ENCODE measurements at regions not wholly inside any gene's neighbourhood (a gene's known extent, or its start where the extent isn't known, plus 50 kb on each side); places are given as distances from the start of the nearest gene placed in this dataset.

- TF ChIP-seq, protein P1, sequence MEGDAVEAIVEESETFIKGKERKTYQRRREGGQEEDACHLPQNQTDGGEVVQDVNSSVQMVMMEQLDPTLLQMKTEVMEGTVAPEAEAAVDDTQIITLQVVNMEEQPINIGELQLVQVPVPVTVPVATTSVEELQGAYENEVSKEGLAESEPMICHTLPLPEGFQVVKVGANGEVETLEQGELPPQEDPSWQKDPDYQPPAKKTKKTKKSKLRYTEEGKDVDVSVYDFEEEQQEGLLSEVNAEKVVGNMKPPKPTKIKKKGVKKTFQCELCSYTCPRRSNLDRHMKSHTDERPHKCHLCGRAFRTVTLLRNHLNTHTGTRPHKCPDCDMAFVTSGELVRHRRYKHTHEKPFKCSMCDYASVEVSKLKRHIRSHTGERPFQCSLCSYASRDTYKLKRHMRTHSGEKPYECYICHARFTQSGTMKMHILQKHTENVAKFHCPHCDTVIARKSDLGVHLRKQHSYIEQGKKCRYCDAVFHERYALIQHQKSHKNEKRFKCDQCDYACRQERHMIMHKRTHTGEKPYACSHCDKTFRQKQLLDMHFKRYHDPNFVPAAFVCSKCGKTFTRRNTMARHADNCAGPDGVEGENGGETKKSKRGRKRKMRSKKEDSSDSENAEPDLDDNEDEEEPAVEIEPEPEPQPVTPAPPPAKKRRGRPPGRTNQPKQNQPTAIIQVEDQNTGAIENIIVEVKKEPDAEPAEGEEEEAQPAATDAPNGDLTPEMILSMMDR (IDR thresholded peaks at IDR 0.05 in 4 of 5, conservative IDR thresholded peaks at IDR 0.05 in 1 of 5): no peak
- peak; percentile 67 to 83 for TF ChIP-seq POLR2A (IDR thresholded peaks at IDR 0.05)
- Histone ChIP-seq H3K27me3 (no peaks in the 10 kb centered on the region), H3K4me3 (no peak overlapping the region), H3K9me3 (no peaks in the 10 kb centered on the region), H3K27ac (peak overlapping the region; percentile 90 to 100 (median 99)), H3K36me3 (no peaks in the 10 kb centered on the region), H3K4me1 (peaks cover 54 to 56% of the 10 kb centered on the region in 2 donors)
- ATAC-seq (peak; percentile 55 to 64), DNase-seq (peak; percentile 84 to 96)
- intact Hi-C loops (cut with DNase I; ENCODE audit: low total_unique reads): loop anchor here (2.0 to 5.0 kb wide), 2 partner anchors 82 to 234 kb away; no protein-coding TSS in a partner anchor
- in situ Hi-C loops (cut with MboI; ENCODE audit: low sequenced_read_pairs in 4 of 4): no loop called here
These were observed 134.2 kb downstream of the MRPL14 start for GRCh38 chr6:43992783-43993644.

GRCh38 chr6:43992126-43992663 lies 135.1 kb downstream of the MRPL14 start:
- in situ Hi-C loops (cut with MboI; ENCODE audit: low sequenced_read_pairs in 4 of 4): no loop called here
- Histone ChIP-seq H3K27me3 (no peaks in the 10 kb centered on the region), H3K36me3 (no peaks in the 10 kb centered on the region), H3K9me3 (no peaks in the 10 kb centered on the region), H3K4me1 (peaks cover 54 to 59% of the 10 kb centered on the region in 2 donors), H3K27ac (peak overlapping the region; percentile 90 to 100 (median 99)), H3K4me3 (no peak overlapping the region)
- no peak for DNase-seq
- no peak for ATAC-seq
- no peak for TF ChIP-seq POLR2A (IDR thresholded peaks at IDR 0.05)
- TF ChIP-seq, protein P1 (IDR thresholded peaks at IDR 0.05 in 4 of 5, conservative IDR thresholded peaks at IDR 0.05 in 1 of 5): no peak
- intact Hi-C loops (cut with DNase I; ENCODE audit: low total_unique reads): loop anchor here (2.0 to 5.0 kb wide), 2 partner anchors 83 to 235 kb away; no protein-coding TSS in a partner anchor

- intact Hi-C loops (cut with DNase I; ENCODE audit: low total_unique reads): loop anchor here (2.0 to 5.0 kb wide), 4 partner anchors 14 to 314 kb away; no protein-coding TSS in a partner anchor
- peaks cover 54 to 64% of the 10 kb centered on the region in 2 donors for H3K4me1 ChIP-seq
- TF ChIP-seq, protein P1 (IDR thresholded peaks at IDR 0.05 in 4 of 5, conservative IDR thresholded peaks at IDR 0.05 in 1 of 5): no peak
- peak in 1 of 2 donors; percentile 6 for TF ChIP-seq POLR2A (IDR thresholded peaks at IDR 0.05)
- H3K4me3 ChIP-seq: no peak overlapping the region
- peak in 1 of 2 donors; percentile 58 for DNase-seq
- no peaks in the 10 kb centered on the region for H3K36me3 ChIP-seq
- no peaks in the 10 kb centered on the region for H3K9me3 ChIP-seq
- in situ Hi-C loops (cut with MboI; ENCODE audit: low sequenced_read_pairs in 4 of 4): no loop called here
- no peaks in the 10 kb centered on the region for H3K27me3 ChIP-seq
- H3K27ac ChIP-seq: peak overlapping the region; percentile 90 to 100 (median 99)
- no peak for ATAC-seq
These were observed 136.3 kb downstream of the MRPL14 start for GRCh38 chr6:43990627-43991619.

DNA sequence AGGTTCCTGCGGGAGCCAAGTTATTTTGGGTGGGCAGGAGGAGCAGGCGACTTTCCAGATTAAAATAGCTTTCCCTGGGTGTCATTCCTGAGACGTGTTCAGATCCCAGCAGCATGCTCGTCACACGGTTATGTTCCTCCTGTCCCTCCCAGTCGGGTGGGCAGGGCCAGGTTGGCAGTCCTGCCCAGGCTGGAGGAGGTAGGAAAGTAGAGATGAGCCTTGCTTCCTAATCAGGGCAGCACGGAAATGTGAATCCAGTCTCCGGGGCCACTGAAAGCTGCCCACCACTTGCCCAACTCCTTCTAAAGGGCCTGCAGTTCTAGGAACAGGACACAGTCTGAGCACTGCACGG lies 137.0 kb downstream of the MRPL14 start:
- Histone ChIP-seq H3K4me3 (no peak overlapping the region), H3K27ac (peak overlapping the region; percentile 90 to 100 (median 99)), H3K9me3 (no peaks in the 10 kb centered on the region), H3K27me3 (no peaks in the 10 kb centered on the region), H3K36me3 (no peaks in the 10 kb centered on the region), H3K4me1 (peaks cover 54 to 64% of the 10 kb centered on the region in 2 donors)
- in situ Hi-C loops (cut with MboI; ENCODE audit: low sequenced_read_pairs in 4 of 4) (no loop called here), intact Hi-C loops (cut with DNase I; ENCODE audit: low total_unique reads) (loop anchor here (2.0 to 5.0 kb wide), 4 partner anchors 15 to 313 kb away; no protein-coding TSS in a partner anchor)
- DNase-seq (peak; percentile 83 to 95), ATAC-seq (peak; percentile 51 to 61)
- TF ChIP-seq, protein P1 (IDR thresholded peaks at IDR 0.05 in 4 of 5, conservative IDR thresholded peaks at IDR 0.05 in 1 of 5): no peak
- peak; percentile 69 to 79 for TF ChIP-seq POLR2A (IDR thresholded peaks at IDR 0.05)
